OCI-LY1 (cell line): ENCODE measurements at regions not wholly inside any gene's neighbourhood (a gene's known extent, or its start where the extent isn't known, plus 50 kb on each side); places are given as distances from the start of the nearest gene placed in this dataset.

ENCODE experiments used
- H2AFZ ChIP-seq: fragments of 200-600 bp; sonication (generic), shearing (Covaris generic); 2 replicates; pipeline ENCODE4 v1.6.0; 2014; ENCODE audit warnings: antibody characterized with exemption, mild to moderate bottlenecking, low read length
- H3F3A ChIP-seq: fragments of 200-600 bp; sonication (generic), shearing (Covaris generic); 2 replicates; pipeline ENCODE4 v1.6.0; 2014; ENCODE audit warnings: mild to moderate bottlenecking, antibody characterized with exemption, low read length, moderate library complexity; ENCODE audit not compliant: insufficient read depth
- H3K27ac ChIP-seq: fragments of 200-600 bp; sonication (generic); 2 replicates; pipeline ENCODE4 v1.5.1; 2014; ENCODE audit warnings: low read length, mixed run types, mild to moderate bottlenecking, low read depth; ENCODE audit not compliant: poor library complexity, severe bottlenecking
- H3K27me3 ChIP-seq: fragments of 200-600 bp; sonication (generic); 2 replicates; pipeline ENCODE4 v1.6.0; 2014; ENCODE audit warnings: antibody characterized with exemption, mild to moderate bottlenecking, low read length, moderate library complexity; ENCODE audit not compliant: insufficient read depth
- H3K36me3 ChIP-seq: fragments of 200-600 bp; sonication (generic); 2 replicates; pipeline ENCODE4 v1.6.1; 2014; ENCODE audit warnings: mild to moderate bottlenecking, antibody characterized with exemption, low read length, moderate library complexity, mixed read lengths; ENCODE audit not compliant: insufficient read depth
- H3K4me1 ChIP-seq: fragments of 200-600 bp; sonication (generic); 2 replicates; pipeline ENCODE4 v1.5.1; 2014; ENCODE audit warnings: mild to moderate bottlenecking, low read length, moderate library complexity; ENCODE audit not compliant: insufficient read depth, severe bottlenecking
- H3K4me2 ChIP-seq: fragments of 200-600 bp; sonication (generic), shearing (Covaris generic); 2 replicates; pipeline ENCODE4 v1.6.1; 2014; ENCODE audit warnings: low read length
- H3K4me3 ChIP-seq: fragments of 200-600 bp; sonication (generic); 2 replicates; pipeline ENCODE4 v1.5.1; 2014; ENCODE audit warnings: low read length, low read depth, mild to moderate bottlenecking, mixed read lengths; ENCODE audit not compliant: poor library complexity, severe bottlenecking
- H3K79me2 ChIP-seq: fragments of 200-600 bp; shearing (Covaris generic); 2 replicates; pipeline ENCODE4 v1.6.1; 2016; ENCODE audit warnings: mixed run types, low read length, mixed read lengths; ENCODE audit not compliant: insufficient read depth
- H3K9ac ChIP-seq: fragments of 200-600 bp; sonication (generic), shearing (Covaris generic); 2 replicates; pipeline ENCODE4 v1.6.1; 2014; ENCODE audit warnings: mild to moderate bottlenecking, low read length, mixed read lengths
- H3K9me2 ChIP-seq: fragments of 200-600 bp; sonication (generic), shearing (Covaris generic); 2 replicates; pipeline ENCODE4 v1.6.1; 2014; ENCODE audit warnings: low read depth, mild to moderate bottlenecking, low read length, mixed read lengths
- H3K9me3 ChIP-seq: fragments of 200-600 bp; shearing (Covaris generic); 2 replicates; pipeline ENCODE4 v1.6.1; 2014; ENCODE audit warnings: low read length, mixed read lengths
- H4K20me1 ChIP-seq: fragments of 200-600 bp; sonication (generic), shearing (Covaris generic); 2 replicates; pipeline ENCODE4 v1.6.0; 2016; ENCODE audit warnings: mild to moderate bottlenecking, low read length; ENCODE audit not compliant: insufficient read depth
- EZH2 ChIP-seq: fragments of 200-600 bp; sonication (generic), shearing (Covaris generic); IDR thresholded peaks from 2 replicates; pipeline ENCODE4 v1.8.0; 2017; ENCODE audit warnings: borderline replicate concordance, mixed run types, mild to moderate bottlenecking, antibody characterized with exemption, low read length, moderate library complexity, mixed read lengths
- TF ChIP-seq, protein P1 (sequence below): fragments of 200-600 bp; sonication (generic), shearing (Covaris generic); IDR thresholded peaks from 2 replicates; pipeline ENCODE4 v1.5.1; 2017; ENCODE audit warnings: mild to moderate bottlenecking, antibody characterized with exemption, low read length, moderate library complexity, mixed read lengths

DNA sequence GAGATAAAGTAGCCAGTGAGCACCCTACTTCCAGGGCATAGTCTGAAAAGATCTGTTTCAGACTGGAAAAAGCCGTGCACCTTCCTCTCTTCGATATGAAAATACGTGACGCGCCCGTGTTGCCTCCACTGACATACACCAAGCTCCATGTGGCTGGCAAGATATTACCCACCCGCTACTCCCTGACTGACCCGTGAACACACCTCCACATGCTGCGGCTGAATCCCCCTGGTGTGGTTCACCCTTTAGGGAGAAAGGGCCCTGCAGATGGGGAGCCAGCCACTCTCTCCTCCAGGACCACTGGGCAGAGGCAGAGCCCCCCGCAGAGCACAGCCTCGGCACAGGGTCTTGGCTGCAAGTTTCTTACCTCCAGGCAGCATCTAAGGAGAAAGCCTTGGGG is 245.0 kb downstream of the BRD1 start:
- Histone ChIP-seq H3F3A (no peaks in the 10 kb centered on the region), H3K4me1 (no peaks in the 10 kb centered on the region), H3K9me3 (peaks cover 10% of the 10 kb centered on the region), H3K79me2 (no peaks in the 10 kb centered on the region; the same call in 1 of the 2 replicates), H2AFZ (no peak overlapping the region), H3K27ac (no peak overlapping the region), H3K27me3 (no peaks in the 10 kb centered on the region), H4K20me1 (no peaks in the 10 kb centered on the region), H3K4me3 (no peak overlapping the region), H3K9me2 (no peaks in the 10 kb centered on the region), H3K4me2 (no peak overlapping the region), H3K36me3 (no peaks in the 10 kb centered on the region), H3K9ac (no peak overlapping the region)
- no peak for TF ChIP-seq EZH2
- TF ChIP-seq, protein P1, sequence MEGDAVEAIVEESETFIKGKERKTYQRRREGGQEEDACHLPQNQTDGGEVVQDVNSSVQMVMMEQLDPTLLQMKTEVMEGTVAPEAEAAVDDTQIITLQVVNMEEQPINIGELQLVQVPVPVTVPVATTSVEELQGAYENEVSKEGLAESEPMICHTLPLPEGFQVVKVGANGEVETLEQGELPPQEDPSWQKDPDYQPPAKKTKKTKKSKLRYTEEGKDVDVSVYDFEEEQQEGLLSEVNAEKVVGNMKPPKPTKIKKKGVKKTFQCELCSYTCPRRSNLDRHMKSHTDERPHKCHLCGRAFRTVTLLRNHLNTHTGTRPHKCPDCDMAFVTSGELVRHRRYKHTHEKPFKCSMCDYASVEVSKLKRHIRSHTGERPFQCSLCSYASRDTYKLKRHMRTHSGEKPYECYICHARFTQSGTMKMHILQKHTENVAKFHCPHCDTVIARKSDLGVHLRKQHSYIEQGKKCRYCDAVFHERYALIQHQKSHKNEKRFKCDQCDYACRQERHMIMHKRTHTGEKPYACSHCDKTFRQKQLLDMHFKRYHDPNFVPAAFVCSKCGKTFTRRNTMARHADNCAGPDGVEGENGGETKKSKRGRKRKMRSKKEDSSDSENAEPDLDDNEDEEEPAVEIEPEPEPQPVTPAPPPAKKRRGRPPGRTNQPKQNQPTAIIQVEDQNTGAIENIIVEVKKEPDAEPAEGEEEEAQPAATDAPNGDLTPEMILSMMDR = no peak

DNA sequence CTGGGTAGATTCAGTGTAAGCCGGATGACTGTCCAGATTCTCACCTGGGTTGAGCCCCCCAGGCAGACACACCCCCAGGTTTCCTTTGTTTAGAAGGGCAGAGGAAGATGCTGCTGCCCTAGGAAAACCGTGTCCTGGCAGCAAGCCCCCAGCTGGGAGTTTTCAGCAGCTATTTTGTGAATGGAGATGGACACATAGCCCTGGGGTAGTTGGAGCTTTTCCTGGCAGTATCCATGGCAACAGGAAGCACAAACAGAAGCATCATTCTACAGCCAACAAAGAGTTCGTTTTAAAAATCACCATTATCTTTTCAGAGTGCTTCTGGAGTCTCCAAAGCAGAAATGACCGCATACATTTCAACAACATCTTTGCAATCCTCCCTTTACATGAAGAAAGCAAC is 245.5 kb downstream of the BRD1 start:
- Histone ChIP-seq H3K4me3 (no peak overlapping the region), H3K79me2 (no peaks in the 10 kb centered on the region; the same call in 1 of the 2 replicates), H3K9me3 (peaks cover 10% of the 10 kb centered on the region), H3K27me3 (no peaks in the 10 kb centered on the region), H3K9ac (no peak overlapping the region), H4K20me1 (no peaks in the 10 kb centered on the region), H2AFZ (no peak overlapping the region), H3K9me2 (no peaks in the 10 kb centered on the region), H3K27ac (no peak overlapping the region), H3K4me2 (no peak overlapping the region), H3K4me1 (no peaks in the 10 kb centered on the region), H3K36me3 (no peaks in the 10 kb centered on the region), H3F3A (no peaks in the 10 kb centered on the region)
- no peak for TF ChIP-seq EZH2
- TF ChIP-seq, protein P1 = no peak

DNA sequence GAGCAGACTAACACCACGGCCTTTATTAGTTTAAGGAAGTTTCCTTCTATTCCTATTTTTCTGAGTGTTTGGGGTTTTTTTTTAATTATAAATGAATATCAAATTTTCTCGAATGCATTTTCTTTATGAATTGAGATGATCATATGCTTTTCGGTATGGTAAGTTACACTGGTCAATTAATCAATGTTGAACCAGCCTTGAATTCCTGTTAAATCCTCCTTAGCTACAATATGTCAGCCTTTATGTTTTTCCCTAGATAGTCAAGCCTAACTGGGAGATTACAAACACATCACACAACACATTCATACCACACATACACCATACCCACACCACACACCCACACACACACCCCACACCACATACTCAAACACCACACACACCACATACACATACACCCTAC is 247.6 kb downstream of the BRD1 start:
- no peaks in the 10 kb centered on the region for H3K9me2 ChIP-seq
- H3K79me2 ChIP-seq = no peaks in the 10 kb centered on the region; the same call in 1 of the 2 replicates
- no peaks in the 10 kb centered on the region for H3K4me1 ChIP-seq
- no peak overlapping the region for H3K4me2 ChIP-seq
- no peaks in the 10 kb centered on the region for H4K20me1 ChIP-seq
- H3K9me3 ChIP-seq = peaks cover 10% of the 10 kb centered on the region
- H3K36me3 ChIP-seq = no peaks in the 10 kb centered on the region
- no peaks in the 10 kb centered on the region for H3F3A ChIP-seq
- H3K27ac ChIP-seq = no peak overlapping the region
- no peak for TF ChIP-seq EZH2
- TF ChIP-seq, protein P1 = no peak
- H3K9ac ChIP-seq = no peak overlapping the region
- no peaks in the 10 kb centered on the region for H3K27me3 ChIP-seq
- no peak overlapping the region for H2AFZ ChIP-seq
- H3K4me3 ChIP-seq = no peak overlapping the region
